ENCODE measurements at regions not wholly inside any gene's neighbourhood (a gene's known extent, or its start where the extent isn't known, plus 50 kb on each side); places are given as distances from the start of the nearest gene placed in this dataset.

- WGBS, 2 experiments (ENCODE audit: extremely low coverage in 2 of 2, insufficient read length in 1 of 2), result 48% methylated on average over 5 of the region's 12 CpGs; no CpG with 5 or more reads in 1 of the 2 experiments
- CTCF ChIA-PET, result interaction anchor here (0.5 to 1.3 kb wide), 5 partner anchors 9 to 889 kb away, joined by 3 to 14 read pairs (median 3); no protein-coding TSS in a partner anchor
- H2AFZ ChIP-seq (replicated peaks; ENCODE audit: low read length, poor library complexity), result peak overlapping the region; percentile 88
These were observed 135.2 kb upstream of the PODXL start for GRCh38 chr7:131691454-131692130.

More at GRCh38 chr7:131691454-131692130, 135.2 kb upstream of the PODXL start:
- H3K4me1 ChIP-seq (ENCODE audit: control insufficient read depth, insufficient read depth, low read length), result no peaks in the 10 kb centered on the region
- in situ Hi-C loops (cut with MboI; ENCODE audit: low sequenced_read_pairs), result no loop called here
- 0 out of 2 replicates have a peak, but pooled peaks cover 5% of the 10 kb centered on the region for H4K20me1 ChIP-seq (ENCODE audit: insufficient read depth, low read length)
- H2BK15ac ChIP-seq (ENCODE audit: low read depth, low read length), result no peak overlapping the region
- H4K91ac ChIP-seq (ENCODE audit: insufficient read depth, low read depth, low read length), result no peak overlapping the region
- no peak overlapping the region for H3K56ac ChIP-seq (ENCODE audit: extremely low read depth, insufficient read depth, low read length)
- no peak overlapping the region for H3K4me3 ChIP-seq (ENCODE audit: insufficient read depth, low read depth, low read length)
- no peaks in the 10 kb centered on the region for H3K36me3 ChIP-seq (ENCODE audit: control insufficient read depth, insufficient read depth, low read length)
- H3K79me1 ChIP-seq (ENCODE audit: low read depth in 1 of 2, low read length in 2 of 2), result no peaks in the 10 kb centered on the region
- TF ChIP-seq MAZ (IDR thresholded peaks at IDR 0.05; ENCODE audit: borderline replicate concordance, low read depth, low read length) (no peak), BHLHE40 (IDR thresholded peaks at IDR 0.05; ENCODE audit: low read depth, low read length) (no peak), RCOR1 (IDR thresholded peaks at IDR 0.05; ENCODE audit: insufficient replicate concordance, low read length) (no peak), SMC3 (IDR thresholded peaks at IDR 0.05; ENCODE audit: low read depth, low read length) (no peak), CHD1 (IDR thresholded peaks at IDR 0.05; ENCODE audit: low read depth, low read length) (no peak), NFE2L2 (IDR thresholded peaks at IDR 0.05; ENCODE audit: low read depth, low read length) (no peak), CEBPB (IDR thresholded peaks at IDR 0.05; ENCODE audit: low read depth, low read length) (no peak), ELK1 (IDR thresholded peaks at IDR 0.05; ENCODE audit: borderline replicate concordance, low read depth, low read length) (no peak), POLR2A (IDR thresholded peaks at IDR 0.05; ENCODE audit: low read depth, low read length) (no peak), MAFK (IDR thresholded peaks at IDR 0.05; ENCODE audit: low read depth, low read length) (no peak), USF2 (IDR thresholded peaks at IDR 0.05; ENCODE audit: low read depth, low read length) (no peak), FOS (IDR thresholded peaks at IDR 0.05; ENCODE audit: low read depth, low read length) (no peak), CTCF (conservative IDR thresholded peaks at IDR 0.05; ENCODE audit: low read depth, low read length) (no peak), MXI1 (IDR thresholded peaks at IDR 0.05; ENCODE audit: borderline replicate concordance, low read depth, low read length) (no peak), RAD21 (IDR thresholded peaks at IDR 0.05; ENCODE audit: low read length) (no peak), RFX5 (IDR thresholded peaks at IDR 0.05; ENCODE audit: low read depth, low read length) (no peak)
- peaks cover 36% of the 10 kb centered on the region for H3K27me3 ChIP-seq (ENCODE audit: control insufficient read depth, insufficient read depth, low read length)
- H2BK5ac ChIP-seq (ENCODE audit: low read depth, low read length, poor library complexity, severe bottlenecking), result no peak overlapping the region
- no peaks in the 10 kb centered on the region for H3K9me3 ChIP-seq (ENCODE audit: control insufficient read depth, insufficient read depth, low read length)
- no peak overlapping the region for H2AK9ac ChIP-seq (replicated peaks; ENCODE audit: low read depth, low read length, poor library complexity)
- no peak overlapping the region for H2BK120ac ChIP-seq (ENCODE audit: low read depth, low read length)
- POLR2A ChIA-PET (ENCODE audit: unreplicated experiment), result interaction anchor here (0.6 kb wide), 1 partner anchor 253 kb away, joined by 3 read pairs; no protein-coding TSS in a partner anchor
- dilution Hi-C loops (cut with HindIII; ENCODE audit: low sequenced_read_pairs, unreplicated experiment), result no loop called here
- H2AK5ac ChIP-seq (ENCODE audit: low read depth, low read length), result no peak overlapping the region
- H3K18ac ChIP-seq (ENCODE audit: low read depth, low read length), result no peak overlapping the region
- H3K23ac ChIP-seq (ENCODE audit: low read depth, low read length), result no peak overlapping the region
- ATAC-seq (ENCODE audit: low read depth) (no peak), DNase-seq (no peak)
- H4K8ac ChIP-seq (ENCODE audit: low read depth in 2 of 2, low read length in 2 of 2), result no peak overlapping the region
- no peak overlapping the region for H3K9ac ChIP-seq (ENCODE audit: low read depth, low read length)
- no peak overlapping the region for H4K5ac ChIP-seq (ENCODE audit: low read depth, low read length)
- no peak overlapping the region for H3K4me2 ChIP-seq (ENCODE audit: low read depth, low read length)
- intact Hi-C loops (cut with micrococcal nuclease), result no loop called here
- no peaks in the 10 kb centered on the region for H3K9me1 ChIP-seq (ENCODE audit: insufficient read depth, low read length)
- no peak overlapping the region for H3K27ac ChIP-seq (ENCODE audit: insufficient read depth, low read length)
- H2BK20ac ChIP-seq (ENCODE audit: low read depth, low read length), result no peak overlapping the region
- no TSS peak for BruUV-seq (replicated peaks)
- no peak overlapping the region for H3K4ac ChIP-seq (ENCODE audit: low read depth, low read length)
- H3K14ac ChIP-seq (replicated peaks; ENCODE audit: low read depth, low read length), result no peak overlapping the region

Data from IMR-90 (cell line).